ENCODE measurements at regions not wholly inside any gene's neighbourhood (a gene's known extent, or its start where the extent isn't known, plus 50 kb on each side); places are given as distances from the start of the nearest gene placed in this dataset.

GRCh38 chr20:4371623-4372251, 122.7 kb upstream of the ADRA1D start:
- ChIA-PET POLR2A (no interaction called here), CTCF (no interaction called here)
- no peaks in the 10 kb centered on the region for H3K36me3 Mint-ChIP-seq (ENCODE audit: insufficient read depth, unreplicated experiment)
- intact Hi-C loops (cut with micrococcal nuclease): no loop called here
- no TSS peak for BruUV-seq (replicated peaks)
- no peaks in the 10 kb centered on the region for H3K27me3 Mint-ChIP-seq (ENCODE audit: insufficient read depth, unreplicated experiment)
- no peaks in the 10 kb centered on the region for H3K9me3 Mint-ChIP-seq (ENCODE audit: unreplicated experiment)
- no peak overlapping the region for H3K27ac Mint-ChIP-seq (ENCODE audit: low read depth, unreplicated experiment)
- H3K4me3 Mint-ChIP-seq (ENCODE audit: unreplicated experiment): no peak overlapping the region
- no peak for TF ChIP-seq CTCF (IDR thresholded peaks at IDR 0.05; ENCODE audit: unreplicated experiment)
- no peak for DNase-seq (ENCODE audit: unreplicated experiment)
- peaks cover 27% of the 10 kb centered on the region for H3K4me1 Mint-ChIP-seq (ENCODE audit: insufficient read depth, unreplicated experiment)

GRCh38 chr20:4370851-4371250, 121.8 kb upstream of the ADRA1D start:
- Mint-ChIP-seq H3K4me3 (ENCODE audit: unreplicated experiment) (no peak overlapping the region), H3K4me1 (ENCODE audit: insufficient read depth, unreplicated experiment) (peaks cover 22% of the 10 kb centered on the region), H3K27me3 (ENCODE audit: insufficient read depth, unreplicated experiment) (no peaks in the 10 kb centered on the region), H3K27ac (ENCODE audit: low read depth, unreplicated experiment) (no peak overlapping the region), H3K36me3 (ENCODE audit: insufficient read depth, unreplicated experiment) (no peaks in the 10 kb centered on the region), H3K9me3 (ENCODE audit: unreplicated experiment) (no peaks in the 10 kb centered on the region)
- ChIA-PET POLR2A (no interaction called here), CTCF (interaction anchor here (0.6 to 0.7 kb wide), 2 partner anchors 19 to 42 kb away, joined by 4 read pairs; no protein-coding TSS in a partner anchor)
- TF ChIP-seq CTCF (IDR thresholded peaks at IDR 0.05; ENCODE audit: unreplicated experiment): no peak
- BruUV-seq (replicated peaks): no TSS peak
- DNase-seq (ENCODE audit: unreplicated experiment): no peak
- intact Hi-C loops (cut with micrococcal nuclease): no loop called here

GRCh38 chr20:4369798-4370124, 120.7 kb upstream of the ADRA1D start:
- no peak overlapping the region for H3K4me3 Mint-ChIP-seq (ENCODE audit: unreplicated experiment)
- intact Hi-C loops (cut with micrococcal nuclease): no loop called here
- no peaks in the 10 kb centered on the region for H3K36me3 Mint-ChIP-seq (ENCODE audit: insufficient read depth, unreplicated experiment)
- H3K27ac Mint-ChIP-seq (ENCODE audit: low read depth, unreplicated experiment): no peak overlapping the region
- BruUV-seq (replicated peaks): no TSS peak
- ChIA-PET POLR2A (no interaction called here), CTCF (interaction anchor here (0.6 to 0.9 kb wide), 4 partner anchors 9 to 238 kb away, joined by 3 read pairs; no protein-coding TSS in a partner anchor)
- no peak for TF ChIP-seq CTCF (IDR thresholded peaks at IDR 0.05; ENCODE audit: unreplicated experiment)
- H3K9me3 Mint-ChIP-seq (ENCODE audit: unreplicated experiment): no peaks in the 10 kb centered on the region
- H3K4me1 Mint-ChIP-seq (ENCODE audit: insufficient read depth, unreplicated experiment): peaks cover 17% of the 10 kb centered on the region
- DNase-seq (ENCODE audit: unreplicated experiment): peak; percentile 20
- H3K27me3 Mint-ChIP-seq (ENCODE audit: insufficient read depth, unreplicated experiment): no peaks in the 10 kb centered on the region

- no TSS peak for BruUV-seq (replicated peaks)
- POLR2A ChIA-PET: no interaction called here
- Mint-ChIP-seq H3K27me3 (ENCODE audit: insufficient read depth, unreplicated experiment) (no peaks in the 10 kb centered on the region), H3K9me3 (ENCODE audit: unreplicated experiment) (no peaks in the 10 kb centered on the region), H3K36me3 (ENCODE audit: insufficient read depth, unreplicated experiment) (no peaks in the 10 kb centered on the region), H3K4me1 (ENCODE audit: insufficient read depth, unreplicated experiment) (peaks cover 17% of the 10 kb centered on the region), H3K4me3 (ENCODE audit: unreplicated experiment) (no peak overlapping the region), H3K27ac (ENCODE audit: low read depth, unreplicated experiment) (no peak overlapping the region)
- DNase-seq (ENCODE audit: unreplicated experiment): no peak
- intact Hi-C loops (cut with micrococcal nuclease): no loop called here
- no peak for TF ChIP-seq CTCF (IDR thresholded peaks at IDR 0.05; ENCODE audit: unreplicated experiment)
- CTCF ChIA-PET: interaction anchor here (0.6 to 0.7 kb wide), 2 partner anchors 10 to 11 kb away, joined by 3 read pairs; no protein-coding TSS in a partner anchor
Measured at GRCh38 chr20:4369119-4369797, 120.2 kb upstream of the ADRA1D start.

Measured in MCF 10A (cell line).